ENCODE measurements at regions not wholly inside any gene's neighbourhood (a gene's known extent, or its start where the extent isn't known, plus 50 kb on each side); places are given as distances from the start of the nearest gene placed in this dataset.
"Not testable (repeated sequence)": the region's sequence is repeated elsewhere in the genome, so short reads cannot be mapped to it uniquely, and the experiment has no call there.

- TF ChIP-seq, protein P1, sequence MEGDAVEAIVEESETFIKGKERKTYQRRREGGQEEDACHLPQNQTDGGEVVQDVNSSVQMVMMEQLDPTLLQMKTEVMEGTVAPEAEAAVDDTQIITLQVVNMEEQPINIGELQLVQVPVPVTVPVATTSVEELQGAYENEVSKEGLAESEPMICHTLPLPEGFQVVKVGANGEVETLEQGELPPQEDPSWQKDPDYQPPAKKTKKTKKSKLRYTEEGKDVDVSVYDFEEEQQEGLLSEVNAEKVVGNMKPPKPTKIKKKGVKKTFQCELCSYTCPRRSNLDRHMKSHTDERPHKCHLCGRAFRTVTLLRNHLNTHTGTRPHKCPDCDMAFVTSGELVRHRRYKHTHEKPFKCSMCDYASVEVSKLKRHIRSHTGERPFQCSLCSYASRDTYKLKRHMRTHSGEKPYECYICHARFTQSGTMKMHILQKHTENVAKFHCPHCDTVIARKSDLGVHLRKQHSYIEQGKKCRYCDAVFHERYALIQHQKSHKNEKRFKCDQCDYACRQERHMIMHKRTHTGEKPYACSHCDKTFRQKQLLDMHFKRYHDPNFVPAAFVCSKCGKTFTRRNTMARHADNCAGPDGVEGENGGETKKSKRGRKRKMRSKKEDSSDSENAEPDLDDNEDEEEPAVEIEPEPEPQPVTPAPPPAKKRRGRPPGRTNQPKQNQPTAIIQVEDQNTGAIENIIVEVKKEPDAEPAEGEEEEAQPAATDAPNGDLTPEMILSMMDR (IDR thresholded peaks at IDR 0.05): not testable (repeated sequence)
- not testable (repeated sequence) for TF ChIP-seq POLR2A (IDR thresholded peaks at IDR 0.05)
These were observed 410.3 kb downstream of the OR4F29 start for GRCh38 chr1:41197-41596.

All from transverse colon (tissue), 3 donors.